ENCODE measurements at regions not wholly inside any gene's neighbourhood (a gene's known extent, or its start where the extent isn't known, plus 50 kb on each side); places are given as distances from the start of the nearest gene placed in this dataset.

DNA sequence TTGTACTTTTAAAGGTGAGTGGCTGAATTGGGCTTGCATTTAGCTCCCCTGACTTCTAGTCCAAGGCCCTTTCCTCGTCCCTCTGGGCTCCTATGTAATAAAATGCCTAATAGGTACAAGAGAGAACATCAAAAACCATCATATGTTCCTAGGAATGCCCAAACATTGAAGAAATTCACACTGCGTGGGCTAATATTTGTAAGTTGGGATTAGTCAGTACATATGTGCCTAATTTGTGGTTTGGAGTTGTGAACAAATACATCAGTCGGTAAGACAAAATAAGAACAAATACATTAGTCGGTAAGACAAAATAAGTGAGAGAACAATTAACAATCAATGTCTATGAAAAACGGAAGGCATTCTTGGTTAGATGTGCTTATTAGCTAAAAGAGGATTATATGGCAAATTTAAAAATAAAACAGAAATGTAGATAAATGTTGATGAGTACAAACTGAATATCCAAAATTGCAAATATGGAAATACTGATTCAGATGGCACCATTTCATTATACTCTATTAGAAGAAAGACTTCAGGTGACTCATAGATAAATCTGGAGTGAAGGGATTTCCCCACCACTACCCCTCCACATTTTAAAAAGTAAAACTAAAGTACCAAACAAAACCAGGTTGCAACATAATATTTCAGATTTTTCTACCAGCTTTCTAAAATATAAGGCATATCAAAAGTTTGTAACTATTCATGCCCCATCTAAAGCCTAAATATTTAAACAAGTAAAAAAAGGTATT is 325.4 kb downstream of the ZEB2 start:
- intact Hi-C loops (cut with micrococcal nuclease) = loop anchor here (5.0 kb wide), 1 partner anchor 323 kb away; no protein-coding TSS in a partner anchor
- no peak for DNase-seq (ENCODE audit: low spot score)
- Mint-ChIP-seq H3K27ac (peak overlapping the region; percentile 54), H3K27me3 (ENCODE audit: low read depth) (no peaks in the 10 kb centered on the region), H3K4me1 (ENCODE audit: low read depth) (peaks cover 47% of the 10 kb centered on the region), H3K36me3 (ENCODE audit: low read depth) (peaks cover 27% of the 10 kb centered on the region), H3K9me3 (peaks cover 8% of the 10 kb centered on the region), H3K4me3 (ENCODE audit: low read depth) (no peak overlapping the region)

DNA sequence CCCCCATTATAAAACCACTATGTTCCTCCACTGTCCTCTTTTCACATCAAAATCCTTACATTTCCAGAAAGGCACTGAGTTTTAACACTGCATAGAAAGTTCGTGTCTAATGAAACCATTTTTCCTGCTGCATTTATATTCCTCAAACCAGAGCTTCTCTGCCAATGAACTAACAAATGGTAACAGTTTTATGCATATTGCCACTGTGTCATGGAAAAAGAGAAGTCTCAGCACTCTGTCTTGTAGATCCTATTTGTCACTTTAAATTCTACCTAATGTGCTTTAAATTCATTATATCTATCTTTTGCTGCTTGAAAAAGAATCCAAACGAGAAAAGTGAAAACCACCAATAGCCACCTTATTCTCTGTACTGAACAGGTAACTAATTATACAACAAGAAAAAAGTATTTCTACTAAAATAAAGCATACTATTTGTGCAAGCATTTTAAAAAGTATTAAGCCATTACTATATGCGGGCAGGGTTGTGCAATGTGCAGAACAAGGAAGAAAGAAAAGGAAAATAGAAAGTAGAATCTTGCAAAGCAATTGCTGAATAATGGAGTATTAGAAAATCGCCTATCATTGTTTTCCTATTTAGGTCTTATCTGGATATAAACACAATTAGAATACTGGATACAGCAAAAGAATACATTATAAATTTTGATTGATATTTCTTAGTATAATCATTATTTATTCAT is 328.9 kb downstream of the ZEB2 start:
- intact Hi-C loops (cut with micrococcal nuclease) = no loop called here
- H3K9me3 Mint-ChIP-seq = no peaks in the 10 kb centered on the region

DNA sequence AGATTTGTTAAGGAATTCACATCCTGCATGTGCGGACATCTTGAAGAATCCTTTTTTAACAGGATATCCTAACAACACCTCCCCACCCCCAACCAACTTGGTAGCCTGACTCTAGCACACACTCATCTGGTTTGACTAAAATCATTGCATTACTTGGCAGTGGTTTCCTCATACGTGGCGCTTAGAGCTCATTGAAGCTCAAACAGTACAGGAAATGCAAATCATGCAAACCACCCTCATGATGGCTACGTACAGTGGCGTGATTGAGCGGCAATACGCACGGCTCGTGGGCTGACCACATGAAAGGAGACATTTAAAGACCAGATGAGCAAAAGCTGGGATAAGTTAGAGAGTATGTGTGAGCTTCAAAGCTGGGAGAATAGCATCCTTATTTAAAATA is 336.2 kb downstream of the ZEB2 start:
- DNase-seq (ENCODE audit: low spot score) = peak; percentile 76
- Mint-ChIP-seq H3K36me3 (ENCODE audit: low read depth) (peaks cover 61% of the 10 kb centered on the region), H3K27ac (peak overlapping the region; percentile 94), H3K9me3 (peaks cover 4% of the 10 kb centered on the region), H3K4me1 (ENCODE audit: low read depth) (peaks cover 56% of the 10 kb centered on the region), H3K27me3 (ENCODE audit: low read depth) (no peaks in the 10 kb centered on the region), H3K4me3 (ENCODE audit: low read depth) (peak overlapping the region; percentile 44)
- intact Hi-C loops (cut with micrococcal nuclease) = loop anchor here (1.0 to 5.0 kb wide), 8 partner anchors 17 to 334 kb away; no protein-coding TSS in a partner anchor

More for the DNA sequence above, 328.9 kb downstream of the ZEB2 start:
- DNase-seq (ENCODE audit: low spot score) = no peak
- peaks cover 28% of the 10 kb centered on the region for H3K36me3 Mint-ChIP-seq (ENCODE audit: low read depth)
- H3K4me3 Mint-ChIP-seq (ENCODE audit: low read depth) = no peak overlapping the region
- peaks cover 44% of the 10 kb centered on the region for H3K4me1 Mint-ChIP-seq (ENCODE audit: low read depth)
- no peak overlapping the region for H3K27ac Mint-ChIP-seq
- no peaks in the 10 kb centered on the region for H3K27me3 Mint-ChIP-seq (ENCODE audit: low read depth)

DNA sequence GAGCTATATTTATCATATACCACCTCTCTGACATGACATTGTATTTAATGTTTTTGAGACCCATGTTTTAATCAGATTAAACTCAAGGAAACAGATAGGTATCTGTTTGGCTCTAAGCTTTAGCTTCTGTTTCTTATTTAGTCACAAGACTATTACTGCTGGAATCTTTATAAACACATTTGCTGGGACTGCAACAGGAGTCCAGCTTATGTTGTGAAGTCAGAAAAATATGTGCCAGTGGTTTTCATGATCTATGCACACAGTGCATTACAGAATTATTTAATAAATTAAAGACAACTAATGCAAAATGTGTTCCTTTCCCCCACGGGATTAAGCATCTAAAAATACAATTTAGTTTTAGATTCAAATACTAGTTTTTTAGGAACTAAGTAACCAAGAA is 338.9 kb downstream of the ZEB2 start:
- H3K27me3 Mint-ChIP-seq (ENCODE audit: low read depth) = no peaks in the 10 kb centered on the region
- intact Hi-C loops (cut with micrococcal nuclease) = loop anchor here (1.0 to 5.0 kb wide), 4 partner anchors 53 to 191 kb away; no protein-coding TSS in a partner anchor
- no peak overlapping the region for H3K27ac Mint-ChIP-seq
- H3K9me3 Mint-ChIP-seq = peaks cover 15% of the 10 kb centered on the region
- H3K36me3 Mint-ChIP-seq (ENCODE audit: low read depth) = peaks cover 59% of the 10 kb centered on the region
- H3K4me1 Mint-ChIP-seq (ENCODE audit: low read depth) = peaks cover 35% of the 10 kb centered on the region
- DNase-seq (ENCODE audit: low spot score) = no peak
- no peak overlapping the region for H3K4me3 Mint-ChIP-seq (ENCODE audit: low read depth)

DNA sequence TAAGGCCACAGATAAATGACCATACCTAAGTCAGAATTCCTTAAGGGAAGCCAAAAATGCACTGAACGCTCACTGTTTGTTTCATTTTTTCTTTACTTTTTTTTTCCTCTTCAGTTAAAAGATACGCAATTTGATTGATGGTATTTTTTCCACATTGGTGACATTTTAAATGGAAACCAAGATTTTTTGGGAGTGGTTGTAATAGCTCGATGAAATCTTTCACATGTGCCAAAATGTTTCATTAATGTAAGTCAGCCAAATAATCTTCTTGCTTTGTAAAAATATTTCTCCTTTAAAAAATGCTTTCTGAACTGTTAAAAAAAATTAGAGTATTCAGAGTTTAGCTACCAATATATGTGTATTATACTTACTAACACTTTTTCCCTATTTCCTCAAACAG is 339.8 kb downstream of the ZEB2 start:
- Mint-ChIP-seq H3K9me3 (peaks cover 18% of the 10 kb centered on the region), H3K36me3 (ENCODE audit: low read depth) (peaks cover 56% of the 10 kb centered on the region), H3K4me1 (ENCODE audit: low read depth) (peaks cover 26% of the 10 kb centered on the region), H3K4me3 (ENCODE audit: low read depth) (no peak overlapping the region), H3K27me3 (ENCODE audit: low read depth) (no peaks in the 10 kb centered on the region), H3K27ac (no peak overlapping the region)
- intact Hi-C loops (cut with micrococcal nuclease) = loop anchor here (5.0 kb wide), 3 partner anchors 77 to 192 kb away; no protein-coding TSS in a partner anchor
- no peak for DNase-seq (ENCODE audit: low spot score)

DNA sequence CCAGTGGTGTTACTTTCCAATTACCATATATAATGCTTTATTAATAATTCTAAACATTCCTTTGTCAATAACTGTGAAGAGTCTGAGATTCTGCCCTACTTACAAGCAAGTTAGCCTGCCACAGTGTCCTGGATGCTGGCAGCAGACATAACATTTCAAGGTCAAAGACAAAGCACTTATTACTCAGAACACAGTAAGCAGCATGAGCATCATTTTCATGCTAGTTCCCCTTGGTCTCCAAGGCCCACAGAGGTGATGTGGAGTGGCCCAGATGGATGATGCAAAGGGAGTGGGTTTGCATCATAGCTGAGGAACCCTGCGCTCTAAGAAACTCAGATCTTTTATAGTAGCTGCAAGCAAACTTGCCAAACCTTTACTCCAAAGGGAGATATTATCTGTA is 349.7 kb downstream of the ZEB2 start:
- Mint-ChIP-seq H3K36me3 (ENCODE audit: low read depth) (peaks cover 24% of the 10 kb centered on the region), H3K4me3 (ENCODE audit: low read depth) (no peak overlapping the region)
- intact Hi-C loops (cut with micrococcal nuclease) = no loop called here

DNA sequence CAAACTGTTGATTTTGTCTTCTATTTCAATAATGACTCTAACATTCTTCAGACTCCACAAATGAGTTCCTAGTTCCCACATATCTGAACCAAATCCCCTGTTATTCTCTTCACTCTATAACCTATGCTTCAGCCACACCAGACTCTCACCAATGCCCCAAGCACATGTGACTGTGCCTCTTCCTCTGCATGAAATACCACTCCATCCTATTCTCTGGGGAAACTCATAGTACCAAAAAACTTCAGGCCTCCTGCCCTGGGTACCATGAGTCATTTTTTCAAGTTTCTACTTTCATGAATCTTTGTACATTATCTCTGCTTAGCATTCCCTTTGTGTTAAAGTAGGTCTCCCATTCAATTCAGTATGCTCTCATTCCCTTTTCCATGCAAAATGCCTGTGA is 353.2 kb downstream of the ZEB2 start:
- H3K4me1 Mint-ChIP-seq (ENCODE audit: low read depth) = peaks cover 10% of the 10 kb centered on the region
- H3K27ac Mint-ChIP-seq = no peak overlapping the region
- H3K4me3 Mint-ChIP-seq (ENCODE audit: low read depth) = no peak overlapping the region
- no peaks in the 10 kb centered on the region for H3K27me3 Mint-ChIP-seq (ENCODE audit: low read depth)
- intact Hi-C loops (cut with micrococcal nuclease) = loop anchor here (5.0 kb wide), 1 partner anchor 36 kb away; no protein-coding TSS in a partner anchor
- H3K9me3 Mint-ChIP-seq = no peaks in the 10 kb centered on the region
- peaks cover 5% of the 10 kb centered on the region for H3K36me3 Mint-ChIP-seq (ENCODE audit: low read depth)
- DNase-seq (ENCODE audit: low spot score) = no peak

More for the DNA sequence above, 349.7 kb downstream of the ZEB2 start:
- Mint-ChIP-seq H3K27ac (no peak overlapping the region), H3K9me3 (peaks cover 17% of the 10 kb centered on the region), H3K4me1 (ENCODE audit: low read depth) (peaks cover 4% of the 10 kb centered on the region), H3K27me3 (ENCODE audit: low read depth) (no peaks in the 10 kb centered on the region)
- no peak for DNase-seq (ENCODE audit: low spot score)

DNA sequence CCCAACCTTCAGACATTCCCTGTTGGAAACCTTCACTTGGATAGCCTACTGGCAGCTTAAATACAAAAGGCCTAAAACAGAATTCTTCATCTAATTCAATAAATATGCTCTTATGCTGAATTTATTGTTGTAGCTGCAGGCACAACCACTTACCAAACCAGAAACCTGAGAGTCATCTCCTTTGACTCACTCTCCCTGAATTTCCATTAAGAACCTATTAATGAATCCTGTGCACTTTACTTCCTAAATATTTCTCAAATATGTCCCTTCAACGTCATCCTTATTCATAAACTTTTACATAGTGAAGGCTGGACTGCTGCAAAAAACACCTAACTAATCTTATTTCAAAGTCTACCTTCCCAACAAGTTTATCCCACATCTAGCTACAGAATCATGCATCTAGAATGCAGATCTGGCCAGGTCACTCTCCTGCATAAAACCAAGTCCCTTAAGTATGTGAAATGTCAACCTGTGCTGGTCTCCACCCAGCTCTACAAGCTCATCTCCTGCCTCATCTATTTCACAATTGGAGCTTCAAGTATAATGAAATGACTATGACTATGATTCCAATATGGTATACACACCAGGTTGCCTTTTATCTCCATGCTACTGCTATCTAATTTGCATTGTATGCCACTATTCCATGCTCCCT is 354.2 kb downstream of the ZEB2 start:
- peaks cover 5% of the 10 kb centered on the region for H3K36me3 Mint-ChIP-seq (ENCODE audit: low read depth)
- intact Hi-C loops (cut with micrococcal nuclease) = loop anchor here (5.0 kb wide), 1 partner anchor 37 kb away; no protein-coding TSS in a partner anchor
- no peak for DNase-seq (ENCODE audit: low spot score)
- no peak overlapping the region for H3K4me3 Mint-ChIP-seq (ENCODE audit: low read depth)
- no peaks in the 10 kb centered on the region for H3K27me3 Mint-ChIP-seq (ENCODE audit: low read depth)
- no peak overlapping the region for H3K27ac Mint-ChIP-seq
- peaks cover 11% of the 10 kb centered on the region for H3K4me1 Mint-ChIP-seq (ENCODE audit: low read depth)
- H3K9me3 Mint-ChIP-seq = no peaks in the 10 kb centered on the region

DNA sequence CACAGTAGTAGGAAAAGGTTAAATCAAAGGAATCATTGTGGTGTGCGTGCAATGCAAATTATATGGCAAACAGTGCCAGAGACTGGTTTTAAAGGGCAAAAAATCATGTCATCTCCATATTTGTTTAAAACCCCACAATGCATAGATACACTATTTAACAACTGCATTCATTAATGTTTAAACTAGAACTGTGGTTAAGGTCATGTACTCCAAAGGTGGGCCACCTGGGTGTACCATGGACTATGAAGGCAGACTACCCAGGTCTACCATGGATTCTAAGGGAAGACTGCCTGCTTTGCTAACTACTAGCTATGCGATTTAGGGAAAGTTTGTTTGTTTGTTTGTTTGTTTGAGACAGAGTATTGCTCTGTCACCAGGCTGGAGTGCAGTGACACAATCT is 356.3 kb downstream of the ZEB2 start:
- peaks cover 11% of the 10 kb centered on the region for H3K4me1 Mint-ChIP-seq (ENCODE audit: low read depth)
- H3K27me3 Mint-ChIP-seq (ENCODE audit: low read depth) = no peaks in the 10 kb centered on the region
- intact Hi-C loops (cut with micrococcal nuclease) = no loop called here
- no peak overlapping the region for H3K4me3 Mint-ChIP-seq (ENCODE audit: low read depth)
- no peak overlapping the region for H3K27ac Mint-ChIP-seq
- DNase-seq (ENCODE audit: low spot score) = no peak
- no peaks in the 10 kb centered on the region for H3K9me3 Mint-ChIP-seq
- peaks cover 5% of the 10 kb centered on the region for H3K36me3 Mint-ChIP-seq (ENCODE audit: low read depth)

DNA sequence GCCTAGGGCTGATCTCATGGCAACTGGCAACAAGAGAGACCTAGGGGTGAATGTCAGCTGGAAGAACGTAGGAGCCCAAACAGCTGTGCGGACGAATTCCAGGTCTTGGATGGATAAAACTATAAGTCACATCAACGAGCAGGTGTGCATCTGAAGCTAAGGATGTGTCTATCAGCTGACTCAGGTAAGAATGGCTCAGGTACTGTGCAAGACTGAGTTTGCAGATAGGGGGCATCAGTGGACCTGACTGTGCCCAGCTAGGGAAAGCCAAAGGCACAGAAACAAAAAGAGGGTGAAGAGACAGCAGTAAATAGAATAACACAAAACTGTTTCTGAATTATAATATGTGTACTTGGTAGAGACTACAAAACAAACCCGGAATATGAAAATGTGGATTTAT is 357.3 kb downstream of the ZEB2 start:
- intact Hi-C loops (cut with micrococcal nuclease) = no loop called here
- Mint-ChIP-seq H3K27ac (no peak overlapping the region), H3K27me3 (ENCODE audit: low read depth) (no peaks in the 10 kb centered on the region), H3K4me3 (ENCODE audit: low read depth) (no peak overlapping the region), H3K36me3 (ENCODE audit: low read depth) (peaks cover 5% of the 10 kb centered on the region), H3K9me3 (no peaks in the 10 kb centered on the region), H3K4me1 (ENCODE audit: low read depth) (peaks cover 11% of the 10 kb centered on the region)
- peak; percentile 15 for DNase-seq (ENCODE audit: low spot score)

DNA sequence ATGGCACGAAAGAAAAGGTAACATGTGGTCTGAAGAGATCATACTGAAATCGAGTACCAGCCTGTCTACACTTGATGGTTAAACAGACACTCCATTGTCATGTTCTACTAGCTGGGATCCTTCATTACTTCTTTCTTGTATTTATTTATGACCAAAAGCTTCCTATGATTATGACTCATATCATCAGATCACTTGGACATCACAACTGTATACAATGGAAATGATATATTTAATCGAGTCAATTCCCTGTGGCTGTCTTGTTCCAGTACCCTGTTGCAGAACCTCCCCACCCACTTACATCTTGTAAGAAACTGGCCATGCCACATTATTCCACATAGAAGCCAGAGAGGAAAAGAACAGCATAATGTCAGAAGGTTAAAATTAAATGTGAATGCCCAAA is 358.9 kb downstream of the ZEB2 start:
- intact Hi-C loops (cut with micrococcal nuclease) = no loop called here
- no peaks in the 10 kb centered on the region for H3K27me3 Mint-ChIP-seq (ENCODE audit: low read depth)
- no peaks in the 10 kb centered on the region for H3K9me3 Mint-ChIP-seq
- no peak overlapping the region for H3K27ac Mint-ChIP-seq
- peaks cover 11% of the 10 kb centered on the region for H3K4me1 Mint-ChIP-seq (ENCODE audit: low read depth)
- no peak overlapping the region for H3K4me3 Mint-ChIP-seq (ENCODE audit: low read depth)
- no peak for DNase-seq (ENCODE audit: low spot score)
- H3K36me3 Mint-ChIP-seq (ENCODE audit: low read depth) = peaks cover 5% of the 10 kb centered on the region

DNA sequence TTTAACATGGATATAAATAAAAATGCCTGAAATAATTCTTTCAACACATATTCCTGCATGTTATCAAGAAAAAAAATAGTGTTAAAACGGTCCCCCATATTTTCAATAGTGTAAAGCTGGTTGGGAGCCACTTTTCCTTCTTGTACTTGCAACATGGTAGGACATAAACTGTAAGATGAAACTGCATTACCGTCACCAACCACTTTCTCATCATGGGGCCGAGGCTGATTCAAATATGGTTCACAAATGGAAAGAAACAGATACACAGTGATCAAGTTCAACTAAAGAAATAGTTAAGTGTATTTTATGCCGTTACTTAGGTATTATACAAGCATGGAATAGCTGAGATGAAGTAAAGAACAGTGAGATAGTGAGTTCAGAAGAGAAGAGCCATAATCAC is 360.7 kb downstream of the ZEB2 start:
- H3K9me3 Mint-ChIP-seq = no peaks in the 10 kb centered on the region
- H3K4me3 Mint-ChIP-seq (ENCODE audit: low read depth) = no peak overlapping the region
- intact Hi-C loops (cut with micrococcal nuclease) = no loop called here
- peaks cover 11% of the 10 kb centered on the region for H3K4me1 Mint-ChIP-seq (ENCODE audit: low read depth)
- DNase-seq (ENCODE audit: low spot score) = no peak
- no peak overlapping the region for H3K27ac Mint-ChIP-seq
- no peaks in the 10 kb centered on the region for H3K27me3 Mint-ChIP-seq (ENCODE audit: low read depth)
- no peaks in the 10 kb centered on the region for H3K36me3 Mint-ChIP-seq (ENCODE audit: low read depth)

DNA sequence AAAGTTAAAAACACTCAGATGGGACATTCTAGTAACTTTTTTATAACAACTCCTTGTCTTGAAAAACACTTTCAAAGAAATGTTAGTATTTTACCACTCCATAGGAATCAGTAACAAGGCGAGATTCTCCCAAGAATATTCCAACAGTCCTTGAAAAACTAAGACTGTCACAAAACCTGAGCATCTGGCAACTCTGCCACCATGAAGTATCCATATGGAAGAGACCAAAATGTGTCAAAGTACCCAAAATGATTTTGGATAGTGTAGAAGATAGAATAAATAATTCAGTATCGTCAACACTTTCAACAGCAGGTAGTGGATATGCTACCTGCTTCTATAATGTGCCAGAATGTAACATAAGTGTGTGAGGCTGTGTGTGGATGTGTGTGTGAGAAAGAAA is 361.8 kb downstream of the ZEB2 start:
- no peak for DNase-seq (ENCODE audit: low spot score)
- peaks cover 11% of the 10 kb centered on the region for H3K4me1 Mint-ChIP-seq (ENCODE audit: low read depth)
- no peaks in the 10 kb centered on the region for H3K36me3 Mint-ChIP-seq (ENCODE audit: low read depth)
- intact Hi-C loops (cut with micrococcal nuclease) = no loop called here
- no peaks in the 10 kb centered on the region for H3K9me3 Mint-ChIP-seq
- H3K27me3 Mint-ChIP-seq (ENCODE audit: low read depth) = no peaks in the 10 kb centered on the region
- H3K27ac Mint-ChIP-seq = no peak overlapping the region
- H3K4me3 Mint-ChIP-seq (ENCODE audit: low read depth) = no peak overlapping the region
